ENCODE measurements at regions not wholly inside any gene's neighbourhood (a gene's known extent, or its start where the extent isn't known, plus 50 kb on each side); places are given as distances from the start of the nearest gene placed in this dataset.

DNA sequence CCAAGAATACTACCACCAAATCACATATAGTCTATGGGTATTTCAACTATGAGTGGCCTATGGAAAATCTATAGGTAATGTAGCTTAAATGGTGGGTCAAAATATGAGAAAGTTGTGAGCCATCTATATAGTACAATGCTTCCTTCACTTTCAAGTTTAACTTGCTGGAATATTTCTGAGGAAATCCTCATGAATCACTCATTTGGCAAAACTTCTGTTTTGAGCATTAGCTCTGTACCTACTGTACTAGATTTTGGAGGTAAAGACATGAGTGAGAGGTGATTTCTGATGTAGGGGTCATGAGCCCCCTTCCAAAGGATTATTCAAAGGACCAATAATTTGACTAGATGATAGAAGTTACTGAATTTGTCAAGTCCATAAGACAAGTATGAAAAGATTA is 80.6 kb upstream of the DAB2 start:
- TF ChIP-seq, protein P1, sequence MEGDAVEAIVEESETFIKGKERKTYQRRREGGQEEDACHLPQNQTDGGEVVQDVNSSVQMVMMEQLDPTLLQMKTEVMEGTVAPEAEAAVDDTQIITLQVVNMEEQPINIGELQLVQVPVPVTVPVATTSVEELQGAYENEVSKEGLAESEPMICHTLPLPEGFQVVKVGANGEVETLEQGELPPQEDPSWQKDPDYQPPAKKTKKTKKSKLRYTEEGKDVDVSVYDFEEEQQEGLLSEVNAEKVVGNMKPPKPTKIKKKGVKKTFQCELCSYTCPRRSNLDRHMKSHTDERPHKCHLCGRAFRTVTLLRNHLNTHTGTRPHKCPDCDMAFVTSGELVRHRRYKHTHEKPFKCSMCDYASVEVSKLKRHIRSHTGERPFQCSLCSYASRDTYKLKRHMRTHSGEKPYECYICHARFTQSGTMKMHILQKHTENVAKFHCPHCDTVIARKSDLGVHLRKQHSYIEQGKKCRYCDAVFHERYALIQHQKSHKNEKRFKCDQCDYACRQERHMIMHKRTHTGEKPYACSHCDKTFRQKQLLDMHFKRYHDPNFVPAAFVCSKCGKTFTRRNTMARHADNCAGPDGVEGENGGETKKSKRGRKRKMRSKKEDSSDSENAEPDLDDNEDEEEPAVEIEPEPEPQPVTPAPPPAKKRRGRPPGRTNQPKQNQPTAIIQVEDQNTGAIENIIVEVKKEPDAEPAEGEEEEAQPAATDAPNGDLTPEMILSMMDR (IDR thresholded peaks at IDR 0.05; ENCODE audit: insufficient read depth, low read length, poor library complexity, severe bottlenecking): no peak
- no peak for DNase-seq (ENCODE audit: extremely low read depth, insufficient read length)
- no peak overlapping the region for H3K4me3 ChIP-seq (replicated peaks; ENCODE audit: low read depth, low read length)
- no peaks in the 10 kb centered on the region for H3K27me3 ChIP-seq (replicated peaks; ENCODE audit: control insufficient read depth, insufficient read depth, low read length)
- no peaks in the 10 kb centered on the region for H3K36me3 ChIP-seq (ENCODE audit: control insufficient read depth, insufficient read depth, low read length)

DNA sequence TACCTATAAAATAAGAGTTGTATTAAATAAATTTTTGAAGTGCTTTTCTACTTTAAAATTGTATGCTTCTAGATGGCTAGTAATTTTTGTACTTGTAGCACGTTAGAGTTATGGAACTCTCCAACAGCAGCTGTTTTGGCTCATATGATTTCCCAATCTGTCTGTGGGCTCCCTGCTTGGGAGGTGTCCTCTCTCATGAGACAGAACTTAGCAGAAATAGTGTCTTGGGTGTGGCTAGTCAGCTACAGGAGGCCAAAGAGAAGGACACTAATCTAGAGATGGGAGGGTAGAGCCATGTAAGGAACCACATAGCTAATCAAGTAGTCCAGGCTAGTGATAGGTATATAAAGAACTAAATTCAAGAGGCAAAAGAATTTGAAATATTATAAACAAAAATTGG is 78.4 kb upstream of the DAB2 start:
- Histone ChIP-seq H3K36me3 (ENCODE audit: control insufficient read depth, insufficient read depth, low read length) (no peaks in the 10 kb centered on the region), H3K4me3 (replicated peaks; ENCODE audit: low read depth, low read length) (no peak overlapping the region), H3K27me3 (replicated peaks; ENCODE audit: control insufficient read depth, insufficient read depth, low read length) (no peaks in the 10 kb centered on the region)
- DNase-seq (ENCODE audit: extremely low read depth, insufficient read length): no peak
- TF ChIP-seq, protein P1 (IDR thresholded peaks at IDR 0.05; ENCODE audit: insufficient read depth, low read length, poor library complexity, severe bottlenecking): no peak

GRCh38 chr5:39502704-39503103 is 77.9 kb upstream of the DAB2 start:
- H3K36me3 ChIP-seq (ENCODE audit: control insufficient read depth, insufficient read depth, low read length): no peaks in the 10 kb centered on the region
- no peak overlapping the region for H3K4me3 ChIP-seq (replicated peaks; ENCODE audit: low read depth, low read length)
- DNase-seq (ENCODE audit: extremely low read depth, insufficient read length): no peak
- TF ChIP-seq, protein P1 (IDR thresholded peaks at IDR 0.05; ENCODE audit: insufficient read depth, low read length, poor library complexity, severe bottlenecking): no peak
- no peaks in the 10 kb centered on the region for H3K27me3 ChIP-seq (replicated peaks; ENCODE audit: control insufficient read depth, insufficient read depth, low read length)

DNA sequence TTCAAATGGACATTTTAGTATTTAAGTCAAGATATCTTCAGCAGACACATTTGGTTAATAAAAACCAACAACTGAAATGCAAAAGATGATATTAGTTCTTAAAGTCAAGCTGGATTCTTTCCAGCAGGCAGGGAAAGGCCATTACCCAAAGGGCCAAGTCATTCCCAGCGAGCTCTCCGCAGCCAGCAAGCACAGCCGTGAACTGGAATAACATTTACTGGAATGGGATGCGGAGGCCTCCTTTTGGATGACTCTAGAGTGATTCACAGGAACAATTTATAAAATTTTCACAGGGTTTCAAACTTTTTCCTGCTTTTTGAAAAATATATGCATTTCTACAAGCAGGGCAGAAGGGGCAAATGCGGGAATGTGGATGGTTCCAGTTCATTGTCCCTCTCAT is 76.6 kb upstream of the DAB2 start:
- DNase-seq (ENCODE audit: extremely low read depth, insufficient read length): no peak
- no peak overlapping the region for H3K4me3 ChIP-seq (replicated peaks; ENCODE audit: low read depth, low read length)
- TF ChIP-seq, protein P1 (IDR thresholded peaks at IDR 0.05; ENCODE audit: insufficient read depth, low read length, poor library complexity, severe bottlenecking): no peak
- H3K27me3 ChIP-seq (replicated peaks; ENCODE audit: control insufficient read depth, insufficient read depth, low read length): no peaks in the 10 kb centered on the region
- no peaks in the 10 kb centered on the region for H3K36me3 ChIP-seq (ENCODE audit: control insufficient read depth, insufficient read depth, low read length)

DNA sequence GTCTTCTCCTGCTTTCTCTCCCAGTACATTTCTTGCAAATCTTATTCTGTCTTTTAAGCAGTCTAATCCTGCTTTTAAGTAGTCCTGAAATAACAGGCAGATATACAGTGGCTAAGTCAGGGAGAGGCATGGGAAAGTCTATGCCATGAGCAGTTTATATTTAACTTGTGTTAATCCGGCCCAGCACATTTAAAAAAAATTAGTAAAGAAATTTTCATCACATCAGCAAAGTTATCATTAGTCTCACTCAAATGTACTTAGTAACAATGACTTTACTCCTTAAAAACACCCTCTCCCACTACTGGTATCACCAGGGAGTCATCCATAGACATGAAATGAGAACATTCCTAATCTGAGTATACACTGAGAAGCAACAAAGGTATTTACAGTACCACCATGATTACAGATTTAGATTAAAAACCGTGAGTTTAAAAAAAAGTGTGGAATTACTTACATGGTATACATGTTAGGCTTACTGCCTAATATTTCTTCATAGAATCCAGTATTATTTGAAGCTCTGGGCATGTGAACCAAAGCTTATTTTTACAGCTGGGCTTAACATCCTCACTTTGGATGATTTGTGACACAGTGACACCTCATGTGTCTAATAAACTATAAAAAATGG is 75.9 kb upstream of the DAB2 start:
- no peaks in the 10 kb centered on the region for H3K36me3 ChIP-seq (ENCODE audit: control insufficient read depth, insufficient read depth, low read length)
- H3K27me3 ChIP-seq (replicated peaks; ENCODE audit: control insufficient read depth, insufficient read depth, low read length): no peaks in the 10 kb centered on the region
- no peak overlapping the region for H3K4me3 ChIP-seq (replicated peaks; ENCODE audit: low read depth, low read length)
- TF ChIP-seq, protein P1 (IDR thresholded peaks at IDR 0.05; ENCODE audit: insufficient read depth, low read length, poor library complexity, severe bottlenecking): no peak
- no peak for DNase-seq (ENCODE audit: extremely low read depth, insufficient read length)
